Peyer's patch (tissue), 4 donors: ENCODE measurements at regions not wholly inside any gene's neighbourhood (a gene's known extent, or its start where the extent isn't known, plus 50 kb on each side); places are given as distances from the start of the nearest gene placed in this dataset.

Experiments used
- DNase-seq, 3 donors: peaks; one replicate each; pipeline ENCODE4 v3.0.0-alpha.2; 2017 to 2019
- H3K27ac ChIP-seq, 4 donors: fragments of 200-600 bp; sonication (generic); one replicate each; pipeline ENCODE4 v1.5.1; 2016 to 2019
- H3K27me3 ChIP-seq, 2 donors: fragments of 200-600 bp; sonication (generic); one replicate each; pipeline ENCODE4 v1.5.1; 2019
- H3K36me3 ChIP-seq, 3 donors: fragments of 200-600 bp; sonication (generic); one replicate each; pipeline ENCODE4 v1.5.1; 2016 to 2019
- H3K4me1 ChIP-seq, 4 donors: fragments of 200-600 bp; sonication (generic); one replicate each; pipeline ENCODE4 v1.5.1; 2016 to 2019
- H3K4me3 ChIP-seq, 4 donors: fragments of 200-600 bp; sonication (generic); 1 replicate in 3 of 4; 2 replicates in 1 of 4; pipeline ENCODE4 v1.5.1; 2016 to 2019; ENCODE audit warnings: mild to moderate bottlenecking in 1 of 4
- H3K9me3 ChIP-seq, 4 donors: fragments of 200-600 bp; sonication (generic); one replicate each; pipeline ENCODE4 v1.5.1; 2016 to 2019; ENCODE audit warnings: mild to moderate bottlenecking in 1 of 4
- CTCF ChIP-seq, 6 experiments: fragments of 450-650 bp in 4 of 6; fragments of 200-600 bp in 2 of 6; sonication (generic) in 1 of 6; IDR thresholded peaks; one replicate each; pipeline ENCODE4 v1.5.1; 2017 to 2019; ENCODE audit warnings: antibody characterized with exemption in 6 of 6, mild to moderate bottlenecking in 3 of 6, moderate library complexity in 1 of 6
- POLR2A ChIP-seq, 2 donors: fragments of 450-650 bp; IDR thresholded peaks; one replicate each; pipeline ENCODE4 v1.5.1; 2017; ENCODE audit warnings: antibody characterized with exemption in 2 of 2, mild to moderate bottlenecking in 2 of 2, moderate library complexity in 2 of 2

- no peaks in the 10 kb centered on the region for H3K4me1 ChIP-seq
- H3K9me3 ChIP-seq, result peaks cover 0 to 5% (median 0%) of the 10 kb centered on the region in 4 donors
- no peak overlapping the region for H3K27ac ChIP-seq
- H3K27me3 ChIP-seq, result no peaks in the 10 kb centered on the region
- H3K36me3 ChIP-seq, result no peaks in the 10 kb centered on the region
- no peak for DNase-seq
- no peak for TF ChIP-seq POLR2A (IDR thresholded peaks at IDR 0.05)
- TF ChIP-seq CTCF (IDR thresholded peaks at IDR 0.05), result no peak
- H3K4me3 ChIP-seq, result no peak overlapping the region
Observed at GRCh38 chr12:34206061-34206785, 183.9 kb downstream of the ALG10 start.

- TF ChIP-seq POLR2A (IDR thresholded peaks at IDR 0.05) (no peak), CTCF (IDR thresholded peaks at IDR 0.05) (no peak)
- Histone ChIP-seq H3K9me3 (peaks cover 0 to 5% (median 0%) of the 10 kb centered on the region in 4 donors), H3K36me3 (no peaks in the 10 kb centered on the region), H3K27me3 (no peaks in the 10 kb centered on the region), H3K27ac (no peak overlapping the region), H3K4me1 (no peaks in the 10 kb centered on the region), H3K4me3 (no peak overlapping the region)
- no peak for DNase-seq
Observed at GRCh38 chr12:34207858-34208257, 185.6 kb downstream of the ALG10 start.

- Histone ChIP-seq H3K4me3 (no peak overlapping the region), H3K9me3 (peaks cover 0 to 5% (median 0%) of the 10 kb centered on the region in 4 donors), H3K4me1 (no peaks in the 10 kb centered on the region), H3K27me3 (no peaks in the 10 kb centered on the region), H3K27ac (no peak overlapping the region), H3K36me3 (no peaks in the 10 kb centered on the region)
- no peak for DNase-seq
- TF ChIP-seq CTCF (IDR thresholded peaks at IDR 0.05), result no peak
- no peak for TF ChIP-seq POLR2A (IDR thresholded peaks at IDR 0.05)
Observed at GRCh38 chr12:34208331-34209258, 186.3 kb downstream of the ALG10 start.

- Histone ChIP-seq H3K36me3 (no peaks in the 10 kb centered on the region), H3K27me3 (no peaks in the 10 kb centered on the region), H3K27ac (no peak overlapping the region), H3K4me3 (no peak overlapping the region), H3K9me3 (peaks cover 0 to 5% (median 0%) of the 10 kb centered on the region in 4 donors), H3K4me1 (no peaks in the 10 kb centered on the region)
- no peak for DNase-seq
- TF ChIP-seq CTCF (IDR thresholded peaks at IDR 0.05) (no peak), POLR2A (IDR thresholded peaks at IDR 0.05) (no peak)
Observed at GRCh38 chr12:34209259-34209835, 187.1 kb downstream of the ALG10 start.

GRCh38 chr12:34210183-34210582 is 187.9 kb downstream of the ALG10 start:
- H3K27me3 ChIP-seq, result no peaks in the 10 kb centered on the region
- DNase-seq, result no peak
- H3K4me3 ChIP-seq, result no peak overlapping the region
- no peaks in the 10 kb centered on the region for H3K36me3 ChIP-seq
- no peaks in the 10 kb centered on the region for H3K4me1 ChIP-seq
- no peak overlapping the region for H3K27ac ChIP-seq
- peaks cover 0 to 3% (median 0%) of the 10 kb centered on the region in 4 donors for H3K9me3 ChIP-seq
- TF ChIP-seq POLR2A (IDR thresholded peaks at IDR 0.05) (no peak), CTCF (IDR thresholded peaks at IDR 0.05) (no peak)
